Frontal cortex (tissue), 1 donor: ENCODE measurements at regions not wholly inside any gene's neighbourhood (a gene's known extent, or its start where the extent isn't known, plus 50 kb on each side); places are given as distances from the start of the nearest gene placed in this dataset. TPM values are rescaled to one million over a fixed set of nuclear protein-coding genes. Genes with fewer than 3 reads are reported as not detected.

Experiments used
- small RNA-seq: library from RNA; depleted of rRNA; stranded (forward); fragments of <200 nt; gene quantifications from one replicate; pipeline ENCODE3, GENCODE V24; 2014

Small RNAs in the stretch of these regions (small RNA-seq; reads per million reads assigned to genes)
- gene RF00019 (not detected), gene RN7SL101P (not detected)
